ENCODE measurements at regions not wholly inside any gene's neighbourhood (a gene's known extent, or its start where the extent isn't known, plus 50 kb on each side); places are given as distances from the start of the nearest gene placed in this dataset.

- no peak for TF ChIP-seq PAX8 (IDR thresholded peaks at IDR 0.05)
These were observed 179.1 kb upstream of the SAMSN1 start (continued) for GRCh38 chr21:14725219-14725618.

- ChIA-PET RAD21 (ENCODE audit: unreplicated experiment) (interaction anchor here (1.0 to 2.9 kb wide), 3 partner anchors 13 to 270 kb away, joined by 3 to 10 read pairs (median 4); no protein-coding TSS in a partner anchor), POLR2A (interaction anchor here (1.0 kb wide), 1 partner anchor 9 kb away, joined by 7 read pairs; no protein-coding TSS in a partner anchor), SMC1A (ENCODE audit: uncharacterized antibody, unreplicated experiment) (interaction anchor here (1.0 to 8.8 kb wide), 3 partner anchors 9 to 35 kb away, joined by 4 to 53 read pairs (median 7); no protein-coding TSS in a partner anchor), CTCF (interaction anchor here (1.1 kb wide), 1 partner anchor 13 kb away, joined by 3 read pairs; no protein-coding TSS in a partner anchor)
- BruUV-seq (replicated peaks) = no TSS peak
- H3K4me3 ChIP-seq = no peak overlapping the region
- FAIRE-seq (no peak), DNase-seq (ENCODE audit: low read depth, low spot score) (peak; percentile 61), ATAC-seq (peak; percentile 96)
- no peak overlapping the region for H3K9ac ChIP-seq (ENCODE audit: control insufficient read depth, insufficient read depth, low read length)
- H3K4me2 ChIP-seq (ENCODE audit: control insufficient read depth, insufficient read depth) = no peak overlapping the region; the same call in 1 of the 2 replicates
- no peak overlapping the region for H2AFZ ChIP-seq (ENCODE audit: control insufficient read depth, low read depth, low read length)
- H3K27ac ChIP-seq (ENCODE audit: control insufficient read depth, insufficient read depth) = no peak overlapping the region
- no peaks in the 10 kb centered on the region for H4K20me1 ChIP-seq (ENCODE audit: control insufficient read depth, insufficient read depth)
- in situ Hi-C loops (cut with MboI) (no loop called here), intact Hi-C loops (cut with micrococcal nuclease; ENCODE audit: unreplicated experiment) (no loop called here)
- no peaks in the 10 kb centered on the region for H3K9me3 ChIP-seq (replicated peaks; ENCODE audit: control insufficient read depth, insufficient read depth, low read length)
- H3K79me2 ChIP-seq (ENCODE audit: control insufficient read depth, insufficient read depth, low read length) = no peaks in the 10 kb centered on the region
- H3K4me1 ChIP-seq (ENCODE audit: control insufficient read depth, insufficient read depth, low read length) = peaks cover 9% of the 10 kb centered on the region
- H3K27me3 ChIP-seq (replicated peaks in 1 of 2; ENCODE audit: control insufficient read depth in 2 of 2, insufficient read depth in 2 of 2, low read length in 1 of 2) = no peaks in the 10 kb centered on the region
- no peaks in the 10 kb centered on the region for H3K36me3 ChIP-seq (ENCODE audit: control insufficient read depth in 2 of 2, insufficient read depth in 2 of 2, low read length in 1 of 2)
- WGBS (ENCODE audit: insufficient coverage, insufficient replicate concordance, low lambda C conversion rate, missing lambda C conversion rate) = 21% methylated on average over 6 of the region's 6 CpGs
- TF ChIP-seq MEF2B (IDR thresholded peaks at IDR 0.05; ENCODE audit: partially characterized antibody, poor library complexity, severe bottlenecking) (peak; percentile 87), RAD21 (IDR thresholded peaks at IDR 0.05; ENCODE audit: insufficient read depth, low read depth, low read length) (0 out of 2 replicates have a peak, but pooled peaks have one; percentile 1), IKZF1 (conservative IDR thresholded peaks at IDR 0.05) (peak; percentile 79), MLLT1 (IDR thresholded peaks at IDR 0.05) (peak; percentile 51; the same call in 1 of the 2 replicates), IRF4 (IDR thresholded peaks at IDR 0.05; ENCODE audit: low read depth, low read length) (peak; percentile 38; the same call in 1 of the 2 replicates), MTA2 (IDR thresholded peaks at IDR 0.05; ENCODE audit: low read depth) (peak; percentile 99), RELB (IDR thresholded peaks at IDR 0.05; ENCODE audit: low read depth) (peak; percentile 90), KLF5 (IDR thresholded peaks at IDR 0.05; ENCODE audit: partially characterized antibody) (peak; percentile 52), BACH1 (IDR thresholded peaks at IDR 0.05; ENCODE audit: borderline replicate concordance) (peak; percentile 64; the same call in 1 of the 2 replicates), NFIC (IDR thresholded peaks at IDR 0.05; ENCODE audit: low read depth, low read length) (peak; percentile 19; the same call in 1 of the 2 replicates), ZNF24 (IDR thresholded peaks at IDR 0.05) (peak; percentile 66; the same call in 1 of the 2 replicates), BMI1 (IDR thresholded peaks at IDR 0.05; ENCODE audit: borderline replicate concordance) (peak; percentile 54; the same call in 1 of the 2 replicates), JUND (IDR thresholded peaks at IDR 0.05; ENCODE audit: low read depth, low read length) (peak; percentile 48; the same call in 1 of the 2 replicates), EP300 (IDR thresholded peaks at IDR 0.05; ENCODE audit: borderline replicate concordance in 1 of 2, control insufficient read depth in 1 of 2, low read depth in 2 of 2, low read length in 2 of 2) (peak; percentile 20 to 38; a peak in 1 of 4 replicates)
- TF ChIP-seq, protein P1, sequence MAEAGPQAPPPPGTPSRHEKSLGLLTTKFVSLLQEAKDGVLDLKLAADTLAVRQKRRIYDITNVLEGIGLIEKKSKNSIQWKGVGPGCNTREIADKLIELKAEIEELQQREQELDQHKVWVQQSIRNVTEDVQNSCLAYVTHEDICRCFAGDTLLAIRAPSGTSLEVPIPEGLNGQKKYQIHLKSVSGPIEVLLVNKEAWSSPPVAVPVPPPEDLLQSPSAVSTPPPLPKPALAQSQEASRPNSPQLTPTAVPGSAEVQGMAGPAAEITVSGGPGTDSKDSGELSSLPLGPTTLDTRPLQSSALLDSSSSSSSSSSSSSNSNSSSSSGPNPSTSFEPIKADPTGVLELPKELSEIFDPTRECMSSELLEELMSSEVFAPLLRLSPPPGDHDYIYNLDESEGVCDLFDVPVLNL (IDR thresholded peaks at IDR 0.05; ENCODE audit: low read depth, low read length) = no peak
These were observed 176.8 kb upstream of the SAMSN1 start for GRCh38 chr21:14722841-14723483.
